ENCODE measurements at regions not wholly inside any gene's neighbourhood (a gene's known extent, or its start where the extent isn't known, plus 50 kb on each side); places are given as distances from the start of the nearest gene placed in this dataset.

- 61 to 67% methylated on average over 1 of the region's 1 CpG for WGBS, 2 donors (ENCODE audit: low coverage in 1 of 2)
- intact Hi-C loops (cut with DNase I; ENCODE audit: low total_unique reads) (no loop called here), in situ Hi-C loops (cut with MboI; ENCODE audit: low pct_ligation_motif_present in 1 of 4, low pct_unique_long_range_greater_than_20kb in 1 of 4, low sequenced_read_pairs in 3 of 4) (no loop called here)
- Histone ChIP-seq H3K27ac (no peak overlapping the region), H3K27me3 (no peaks in the 10 kb centered on the region), H3K9me3 (no peaks in the 10 kb centered on the region), H3K4me3 (no peak overlapping the region), H3K36me3 (no peaks in the 10 kb centered on the region), H3K4me1 (no peaks in the 10 kb centered on the region)
- no peak for DNase-seq
- TF ChIP-seq CTCF (IDR thresholded peaks at IDR 0.05) (no peak), POLR2A (IDR thresholded peaks at IDR 0.05) (no peak), POLR2AphosphoS5 (IDR thresholded peaks at IDR 0.05) (no peak), EP300 (IDR thresholded peaks at IDR 0.05; ENCODE audit: low read depth) (no peak)
Observed at GRCh38 chr14:84535976-84536375, 994.0 kb upstream of the FLRT2 start.

- TF ChIP-seq POLR2A (IDR thresholded peaks at IDR 0.05) (no peak), EP300 (IDR thresholded peaks at IDR 0.05; ENCODE audit: low read depth) (no peak), CTCF (IDR thresholded peaks at IDR 0.05) (no peak)
- no peak for DNase-seq
- H3K36me3 ChIP-seq, result no peaks in the 10 kb centered on the region
- intact Hi-C loops (cut with DNase I; ENCODE audit: low total_unique reads) (no loop called here), in situ Hi-C loops (cut with MboI; ENCODE audit: low pct_ligation_motif_present in 1 of 4, low pct_unique_long_range_greater_than_20kb in 1 of 4, low sequenced_read_pairs in 3 of 4) (no loop called here)
- WGBS, 2 donors (ENCODE audit: low coverage in 1 of 2), result 0 to 44% methylated on average over 1 to 2 of the region's 2 CpGs
- no peaks in the 10 kb centered on the region for H3K27me3 ChIP-seq
- H3K4me1 ChIP-seq, result no peaks in the 10 kb centered on the region
- H3K4me3 ChIP-seq, result no peak overlapping the region
- H3K9me3 ChIP-seq, result no peaks in the 10 kb centered on the region
- H3K27ac ChIP-seq, result no peak overlapping the region
Observed at GRCh38 chr14:84541018-84541417, 988.9 kb upstream of the FLRT2 start.

- no peaks in the 10 kb centered on the region for H3K9me3 ChIP-seq
- no peak for TF ChIP-seq EP300 (IDR thresholded peaks at IDR 0.05; ENCODE audit: low read depth)
- TF ChIP-seq CTCF (IDR thresholded peaks at IDR 0.05), result no peak
- TF ChIP-seq POLR2AphosphoS5 (IDR thresholded peaks at IDR 0.05), result no peak
- TF ChIP-seq POLR2A (IDR thresholded peaks at IDR 0.05), result no peak
- WGBS, 2 donors (ENCODE audit: low coverage in 1 of 2), result 81 to 100% methylated on average over 1 of the region's 1 CpG
- H3K4me3 ChIP-seq, result no peak overlapping the region
- H3K27ac ChIP-seq, result no peak overlapping the region
- no peaks in the 10 kb centered on the region for H3K36me3 ChIP-seq
- in situ Hi-C loops (cut with MboI; ENCODE audit: low pct_ligation_motif_present in 1 of 4, low pct_unique_long_range_greater_than_20kb in 1 of 4, low sequenced_read_pairs in 3 of 4) (no loop called here), intact Hi-C loops (cut with DNase I; ENCODE audit: low total_unique reads) (no loop called here)
- H3K4me1 ChIP-seq, result no peaks in the 10 kb centered on the region
- no peaks in the 10 kb centered on the region for H3K27me3 ChIP-seq
- DNase-seq, result no peak
Observed at GRCh38 chr14:84543859-84544258, 986.1 kb upstream of the FLRT2 start.

- Histone ChIP-seq H3K27ac (no peak overlapping the region), H3K36me3 (no peaks in the 10 kb centered on the region), H3K9me3 (no peaks in the 10 kb centered on the region), H3K4me3 (no peak overlapping the region), H3K4me1 (no peaks in the 10 kb centered on the region), H3K27me3 (no peaks in the 10 kb centered on the region)
- DNase-seq, result no peak
- WGBS, 2 donors (ENCODE audit: low coverage in 1 of 2), result 66 to 69% methylated on average over 3 to 6 of the region's 6 CpGs
- intact Hi-C loops (cut with DNase I; ENCODE audit: low total_unique reads) (no loop called here), in situ Hi-C loops (cut with MboI; ENCODE audit: low pct_ligation_motif_present in 1 of 4, low pct_unique_long_range_greater_than_20kb in 1 of 4, low sequenced_read_pairs in 3 of 4) (no loop called here)
- TF ChIP-seq CTCF (IDR thresholded peaks at IDR 0.05), result no peak
- no peak for TF ChIP-seq POLR2A (IDR thresholded peaks at IDR 0.05)
- TF ChIP-seq EP300 (IDR thresholded peaks at IDR 0.05; ENCODE audit: low read depth), result no peak
- no peak for TF ChIP-seq POLR2AphosphoS5 (IDR thresholded peaks at IDR 0.05)
Observed at GRCh38 chr14:84544486-84545131, 985.3 kb upstream of the FLRT2 start.

Measured in transverse colon (tissue), 4 donors.